ENCODE measurements at regions not wholly inside any gene's neighbourhood (a gene's known extent, or its start where the extent isn't known, plus 50 kb on each side); places are given as distances from the start of the nearest gene placed in this dataset.

- Histone ChIP-seq H3K4me1 (ENCODE audit: control insufficient read depth, extremely low read depth, insufficient read depth, low read length) (no peaks in the 10 kb centered on the region), H3K36me3 (ENCODE audit: control insufficient read depth, insufficient read depth, low read length) (no peaks in the 10 kb centered on the region), H3K9ac (ENCODE audit: insufficient read depth, low read length) (no peak overlapping the region), H3K79me2 (ENCODE audit: control insufficient read depth, insufficient read depth, low read length) (no peaks in the 10 kb centered on the region), H3K4me2 (ENCODE audit: extremely low read depth, insufficient read depth, low read length) (no peak overlapping the region), H3K27ac (ENCODE audit: insufficient read depth, low read length) (no peak overlapping the region), H2AFZ (ENCODE audit: low read length) (no peak overlapping the region), H4K20me1 (ENCODE audit: control insufficient read depth, extremely low read depth, insufficient read depth, low read length) (no peaks in the 10 kb centered on the region), H3K27me3 (ENCODE audit: control insufficient read depth, insufficient read depth, low read length) (no peaks in the 10 kb centered on the region), H3K9me3 (ENCODE audit: control insufficient read depth, insufficient read depth, low read depth, low read length) (no peaks in the 10 kb centered on the region), H3K4me3 (replicated peaks in 1 of 4; ENCODE audit: control extremely low read depth in 1 of 4, insufficient read depth in 1 of 4, low read depth in 3 of 4, low read length in 4 of 4) (no peak overlapping the region)
- TF ChIP-seq EZH2 (IDR thresholded peaks at IDR 0.05; ENCODE audit: low read length, missing control alignments) = no peak
- TF ChIP-seq, protein P1, sequence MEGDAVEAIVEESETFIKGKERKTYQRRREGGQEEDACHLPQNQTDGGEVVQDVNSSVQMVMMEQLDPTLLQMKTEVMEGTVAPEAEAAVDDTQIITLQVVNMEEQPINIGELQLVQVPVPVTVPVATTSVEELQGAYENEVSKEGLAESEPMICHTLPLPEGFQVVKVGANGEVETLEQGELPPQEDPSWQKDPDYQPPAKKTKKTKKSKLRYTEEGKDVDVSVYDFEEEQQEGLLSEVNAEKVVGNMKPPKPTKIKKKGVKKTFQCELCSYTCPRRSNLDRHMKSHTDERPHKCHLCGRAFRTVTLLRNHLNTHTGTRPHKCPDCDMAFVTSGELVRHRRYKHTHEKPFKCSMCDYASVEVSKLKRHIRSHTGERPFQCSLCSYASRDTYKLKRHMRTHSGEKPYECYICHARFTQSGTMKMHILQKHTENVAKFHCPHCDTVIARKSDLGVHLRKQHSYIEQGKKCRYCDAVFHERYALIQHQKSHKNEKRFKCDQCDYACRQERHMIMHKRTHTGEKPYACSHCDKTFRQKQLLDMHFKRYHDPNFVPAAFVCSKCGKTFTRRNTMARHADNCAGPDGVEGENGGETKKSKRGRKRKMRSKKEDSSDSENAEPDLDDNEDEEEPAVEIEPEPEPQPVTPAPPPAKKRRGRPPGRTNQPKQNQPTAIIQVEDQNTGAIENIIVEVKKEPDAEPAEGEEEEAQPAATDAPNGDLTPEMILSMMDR (conservative IDR thresholded peaks at IDR 0.05 in 1 of 2, IDR thresholded peaks at IDR 0.05 in 1 of 2; ENCODE audit: low read depth in 1 of 2, low read length in 2 of 2) = no peak
- DNase-seq (ENCODE audit: low read depth in 2 of 2) = no peak
Observed at GRCh38 chr10:3685384-3685783, 99.6 kb downstream of the KLF6 start.

GRCh38 chr10:3684891-3685290 lies 100.1 kb downstream of the KLF6 start:
- H3K36me3 ChIP-seq (ENCODE audit: control insufficient read depth, insufficient read depth, low read length) = no peaks in the 10 kb centered on the region
- no peak overlapping the region for H3K27ac ChIP-seq (ENCODE audit: insufficient read depth, low read length)
- no peaks in the 10 kb centered on the region for H4K20me1 ChIP-seq (ENCODE audit: control insufficient read depth, extremely low read depth, insufficient read depth, low read length)
- DNase-seq (ENCODE audit: low read depth in 2 of 2) = no peak
- H3K27me3 ChIP-seq (ENCODE audit: control insufficient read depth, insufficient read depth, low read length) = no peaks in the 10 kb centered on the region
- no peaks in the 10 kb centered on the region for H3K4me1 ChIP-seq (ENCODE audit: control insufficient read depth, extremely low read depth, insufficient read depth, low read length)
- H3K4me2 ChIP-seq (ENCODE audit: extremely low read depth, insufficient read depth, low read length) = no peak overlapping the region
- no peak overlapping the region for H2AFZ ChIP-seq (ENCODE audit: low read length)
- H3K4me3 ChIP-seq (replicated peaks in 1 of 4; ENCODE audit: control extremely low read depth in 1 of 4, insufficient read depth in 1 of 4, low read depth in 3 of 4, low read length in 4 of 4) = no peak overlapping the region
- no peaks in the 10 kb centered on the region for H3K79me2 ChIP-seq (ENCODE audit: control insufficient read depth, insufficient read depth, low read length)
- no peaks in the 10 kb centered on the region for H3K9me3 ChIP-seq (ENCODE audit: control insufficient read depth, insufficient read depth, low read depth, low read length)
- no peak overlapping the region for H3K9ac ChIP-seq (ENCODE audit: insufficient read depth, low read length)
- TF ChIP-seq, protein P1 (conservative IDR thresholded peaks at IDR 0.05 in 1 of 2, IDR thresholded peaks at IDR 0.05 in 1 of 2; ENCODE audit: low read depth in 1 of 2, low read length in 2 of 2) = no peak
- no peak for TF ChIP-seq EZH2 (IDR thresholded peaks at IDR 0.05; ENCODE audit: low read length, missing control alignments)

- TF ChIP-seq, protein P1 (conservative IDR thresholded peaks at IDR 0.05 in 1 of 2, IDR thresholded peaks at IDR 0.05 in 1 of 2; ENCODE audit: low read depth in 1 of 2, low read length in 2 of 2) = no peak
- no peak for TF ChIP-seq EZH2 (IDR thresholded peaks at IDR 0.05; ENCODE audit: low read length, missing control alignments)
- no peak overlapping the region for H3K4me3 ChIP-seq (replicated peaks in 1 of 4; ENCODE audit: control extremely low read depth in 1 of 4, insufficient read depth in 1 of 4, low read depth in 3 of 4, low read length in 4 of 4)
Observed at GRCh38 chr10:3683560-3683959, 101.4 kb downstream of the KLF6 start.

More at GRCh38 chr10:3683560-3683959, 101.4 kb downstream of the KLF6 start:
- Histone ChIP-seq H2AFZ (ENCODE audit: low read length) (no peak overlapping the region), H3K27me3 (ENCODE audit: control insufficient read depth, insufficient read depth, low read length) (no peaks in the 10 kb centered on the region), H3K9me3 (ENCODE audit: control insufficient read depth, insufficient read depth, low read depth, low read length) (no peaks in the 10 kb centered on the region), H3K4me2 (ENCODE audit: extremely low read depth, insufficient read depth, low read length) (no peak overlapping the region), H3K36me3 (ENCODE audit: control insufficient read depth, insufficient read depth, low read length) (no peaks in the 10 kb centered on the region), H3K79me2 (ENCODE audit: control insufficient read depth, insufficient read depth, low read length) (no peaks in the 10 kb centered on the region), H3K4me1 (ENCODE audit: control insufficient read depth, extremely low read depth, insufficient read depth, low read length) (no peaks in the 10 kb centered on the region), H3K27ac (ENCODE audit: insufficient read depth, low read length) (no peak overlapping the region), H4K20me1 (ENCODE audit: control insufficient read depth, extremely low read depth, insufficient read depth, low read length) (no peaks in the 10 kb centered on the region), H3K9ac (ENCODE audit: insufficient read depth, low read length) (no peak overlapping the region)
- DNase-seq (ENCODE audit: low read depth in 2 of 2) = no peak
